ENCODE measurements at regions not wholly inside any gene's neighbourhood (a gene's known extent, or its start where the extent isn't known, plus 50 kb on each side); places are given as distances from the start of the nearest gene placed in this dataset.
"Not testable (repeated sequence)": the region's sequence is repeated elsewhere in the genome, so short reads cannot be mapped to it uniquely, and the experiment has no call there.

GRCh38 chr14:105883066-105884005, 357.0 kb downstream of the TMEM121 start:
- DNase-seq = no peak

DNA sequence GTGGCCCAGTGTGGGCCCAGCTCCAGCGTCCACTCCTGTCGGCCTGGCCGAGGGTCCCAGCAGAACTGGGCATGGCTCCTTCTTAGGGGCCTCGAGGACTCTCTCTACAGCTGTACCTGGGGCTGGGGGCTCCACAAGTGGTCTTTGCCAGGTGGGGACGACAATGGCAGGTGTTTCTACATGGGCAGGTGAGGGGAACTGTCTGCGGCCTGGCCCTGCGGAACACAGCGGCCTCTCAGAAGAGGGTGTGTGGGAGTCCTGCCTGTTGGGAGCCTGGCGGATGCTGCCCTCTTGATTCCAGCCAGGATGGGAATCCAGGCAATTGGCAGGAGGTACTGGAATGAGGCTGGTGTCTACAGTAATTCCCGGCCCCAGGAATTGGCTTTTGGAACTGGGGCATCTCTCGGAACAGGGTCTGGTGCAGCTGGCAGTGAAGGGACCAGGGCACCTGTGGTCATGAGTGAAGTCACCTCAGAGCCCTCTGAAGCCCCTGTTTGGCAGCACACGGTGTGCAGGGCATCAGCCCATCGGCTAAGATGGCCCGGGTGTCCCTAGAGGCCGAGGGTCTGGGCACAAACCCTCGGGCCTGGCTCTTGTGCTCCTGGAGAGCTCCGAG, 357.9 kb downstream of the TMEM121 start:
- DNase-seq = not testable (repeated sequence)

GRCh38 chr14:105884808-105885281, 358.5 kb downstream of the TMEM121 start:
- DNase-seq = no peak

DNA sequence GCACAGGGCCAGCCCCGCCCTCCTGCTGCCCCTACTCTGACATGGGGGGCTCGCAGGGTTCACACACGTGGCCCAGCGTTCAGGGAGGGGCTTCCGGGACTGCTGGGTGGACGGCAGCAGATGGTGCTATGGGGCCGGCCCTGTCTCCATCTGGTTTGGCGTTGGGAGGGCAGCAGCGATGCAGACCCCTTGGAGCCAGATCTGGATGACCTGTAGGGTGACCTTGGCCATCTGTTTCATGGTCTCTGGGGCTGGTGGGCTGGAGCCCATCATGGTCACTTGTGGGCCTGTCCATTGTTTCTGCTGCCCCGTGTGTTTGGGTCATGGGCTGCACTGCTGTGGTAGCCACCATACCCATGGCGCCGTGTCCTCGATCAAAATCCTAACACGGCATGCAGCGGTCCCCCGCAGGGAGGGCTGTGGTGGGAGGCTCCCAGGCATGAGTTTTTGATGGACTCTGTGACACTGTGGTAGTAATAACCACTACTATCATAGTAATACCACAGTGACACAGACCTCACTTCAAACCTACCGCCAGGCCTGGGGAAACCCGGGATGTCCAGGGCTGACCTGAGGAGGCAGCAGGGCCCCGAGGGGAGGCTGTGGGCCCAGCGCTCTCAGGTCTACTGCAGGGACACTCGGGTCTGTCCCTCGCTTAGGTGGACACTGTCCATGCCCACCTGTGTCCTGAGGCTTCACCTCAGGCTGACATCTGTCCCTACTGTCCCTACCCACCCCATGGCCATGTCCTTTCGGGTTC, 359.4 kb downstream of the TMEM121 start:
- no peak for DNase-seq

GRCh38 chr14:105886791-105887191, 360.4 kb downstream of the TMEM121 start:
- DNase-seq = not testable (repeated sequence)

DNA sequence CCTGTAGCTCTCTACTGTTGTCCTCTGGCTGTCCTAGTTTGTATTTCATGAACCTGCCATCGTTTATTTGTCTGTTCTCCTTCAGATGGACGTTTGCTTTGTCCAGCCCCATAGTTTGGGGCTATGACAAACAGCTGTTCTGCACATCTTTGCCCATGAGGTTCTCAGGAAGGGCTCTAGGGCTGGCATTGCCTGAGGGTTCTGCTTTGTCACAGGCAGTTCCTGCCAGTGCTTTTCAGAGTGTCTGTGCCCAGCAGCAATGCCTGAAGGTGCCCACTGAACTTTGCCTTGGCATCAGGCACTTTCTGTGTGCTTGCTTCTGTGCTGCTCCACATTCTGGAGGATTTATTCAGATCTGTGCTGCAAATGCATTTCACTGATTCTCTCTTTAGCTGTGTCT, 361.3 kb downstream of the TMEM121 start:
- DNase-seq = no peak

- no peak for DNase-seq
Observed at GRCh38 chr14:105888151-105888550, 361.8 kb downstream of the TMEM121 start.

DNA sequence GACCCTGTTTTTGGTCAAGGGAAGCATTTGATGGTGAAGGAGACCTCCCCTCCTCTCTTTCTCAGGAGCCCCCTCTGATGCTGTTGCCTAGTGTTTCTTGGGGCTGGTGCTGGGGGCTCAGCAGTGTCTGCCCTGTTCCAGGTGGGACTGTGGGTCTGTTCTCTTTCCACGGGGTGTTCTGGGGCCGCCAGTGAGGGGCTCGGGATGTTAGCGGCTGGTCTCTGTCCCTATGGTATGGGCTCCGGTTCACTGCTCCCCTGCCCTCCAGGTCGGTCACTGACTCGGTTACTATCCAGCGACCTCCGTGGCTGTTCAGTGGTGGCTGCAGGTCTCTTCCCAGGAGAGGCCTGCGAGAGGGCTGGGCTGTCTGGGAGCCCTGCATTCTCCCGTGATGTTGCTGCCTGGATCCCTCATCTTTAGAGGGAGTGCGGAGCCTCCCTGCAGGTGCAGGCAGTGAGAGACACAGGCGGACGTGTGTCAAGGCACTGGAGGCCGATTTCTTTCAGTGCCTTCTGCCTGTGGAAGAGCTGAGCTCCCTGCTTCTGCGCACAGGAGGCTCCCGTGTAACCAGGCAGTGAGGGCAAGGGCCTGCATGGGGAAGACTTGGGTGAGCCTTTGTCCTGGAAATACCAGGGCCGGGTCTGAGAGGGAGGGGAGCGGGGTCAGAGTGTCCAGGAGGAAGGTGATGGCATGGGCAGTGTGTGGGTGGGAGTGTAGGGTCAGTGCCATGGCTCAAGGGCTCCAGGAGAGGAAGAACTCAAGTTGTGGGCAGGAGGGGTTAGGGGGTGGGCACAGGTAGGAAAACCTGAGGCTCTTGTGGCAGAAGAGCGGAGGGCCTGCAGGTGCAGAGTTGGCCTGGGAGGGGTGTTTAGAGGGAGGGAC, 362.6 kb downstream of the TMEM121 start:
- no peak for DNase-seq

- no peak for DNase-seq
Observed at GRCh38 chr14:105889666-105890473, 363.5 kb downstream of the TMEM121 start.

DNA sequence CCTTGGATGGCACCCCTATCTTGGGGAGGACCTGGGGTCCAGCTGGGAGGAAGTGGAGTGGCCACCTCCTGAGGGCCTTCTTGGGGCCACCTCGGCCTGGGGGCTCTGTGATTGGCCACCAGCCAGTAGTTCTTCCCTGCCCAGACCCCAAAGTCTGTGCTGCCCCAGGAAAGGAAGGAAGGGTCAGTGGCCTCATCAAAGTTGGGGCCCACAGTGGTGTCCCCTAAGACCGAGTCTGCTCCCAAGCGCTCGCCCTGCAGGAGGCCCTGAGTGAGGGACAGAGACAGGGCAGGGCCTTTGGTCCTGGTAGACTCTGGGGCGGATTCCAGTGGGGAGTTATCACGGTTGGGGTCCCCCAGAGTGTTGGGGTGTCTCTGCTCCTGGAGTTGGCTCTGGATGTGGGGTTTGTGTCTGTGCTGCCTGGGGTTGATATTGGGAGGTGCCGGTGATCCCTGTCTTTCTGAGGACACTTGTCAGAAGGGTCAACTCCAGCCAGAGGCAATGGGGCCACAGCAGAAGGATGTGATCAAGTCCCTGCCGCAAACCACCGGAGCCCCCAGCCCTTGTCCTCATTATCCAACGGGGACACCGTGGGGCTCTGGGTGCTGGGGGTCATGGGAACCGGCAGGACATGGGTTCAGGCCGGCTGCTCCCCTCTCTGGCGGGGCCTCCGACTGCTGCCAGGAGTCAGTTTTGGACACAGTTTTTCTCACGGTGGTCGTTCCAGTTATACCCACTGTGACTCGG, 364.3 kb downstream of the TMEM121 start:
- no peak for DNase-seq

DNA sequence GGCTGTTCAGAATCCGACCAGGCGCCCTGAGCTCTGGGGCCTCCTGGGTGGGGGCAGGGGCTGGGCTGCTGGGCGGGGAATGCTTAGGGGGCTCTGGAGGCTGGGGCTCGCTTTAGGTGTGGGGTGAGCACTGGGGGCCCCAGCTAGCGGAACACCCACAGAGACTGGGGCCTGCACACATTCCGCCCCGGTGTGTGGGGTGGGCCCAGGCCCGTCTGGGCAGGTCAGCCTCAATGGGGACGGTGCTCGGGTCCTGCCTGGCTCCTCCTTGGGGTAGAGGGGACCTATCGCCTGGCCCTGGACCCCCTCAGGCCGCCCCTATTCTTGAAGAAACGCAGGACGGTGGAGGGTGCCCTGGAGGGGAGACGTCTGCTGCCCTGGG, 364.8 kb downstream of the TMEM121 start:
- DNase-seq = no peak

DNA sequence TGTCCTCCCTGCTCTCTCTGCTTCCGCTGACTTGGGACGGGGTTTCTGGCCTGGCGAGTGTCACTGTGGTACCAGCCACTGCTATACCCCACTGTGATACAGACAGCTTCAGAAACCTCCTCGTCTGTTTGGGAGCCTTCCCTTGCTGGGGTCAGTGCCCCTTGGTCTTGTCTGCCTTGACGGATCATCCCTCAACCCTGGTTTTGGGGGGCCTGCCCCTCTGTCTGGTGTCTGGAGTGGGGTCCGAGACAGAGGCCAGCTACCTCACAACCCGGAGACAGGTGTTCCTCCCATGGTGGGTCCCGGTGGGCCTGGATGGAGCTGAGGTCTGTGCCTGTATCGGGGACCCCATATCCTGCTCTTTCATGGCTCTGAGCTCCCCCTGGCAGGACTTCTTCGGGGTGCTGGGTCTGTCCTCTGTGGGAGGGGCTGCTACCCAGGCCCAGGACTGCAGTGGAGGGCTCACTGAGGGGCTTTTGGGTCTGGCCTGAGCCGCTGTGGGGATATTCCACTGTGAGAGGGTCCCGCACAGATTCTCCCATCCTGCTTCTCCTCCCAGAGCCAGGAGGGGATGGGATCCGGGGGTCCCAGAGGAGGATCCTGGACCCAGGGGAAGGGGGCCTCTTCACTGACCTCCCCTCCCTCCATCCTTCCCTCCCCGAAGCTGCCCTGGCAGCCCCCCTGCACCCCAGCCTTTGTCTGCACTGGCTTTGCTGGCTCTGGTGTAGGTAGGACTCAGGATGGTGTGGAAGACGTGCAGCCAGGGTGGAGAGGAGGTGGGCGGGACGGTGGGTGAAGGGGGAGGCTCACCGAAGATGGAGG, 365.5 kb downstream of the TMEM121 start:
- DNase-seq = no peak

- DNase-seq = not testable (repeated sequence)
Observed at GRCh38 chr14:105892453-105893441, 366.4 kb downstream of the TMEM121 start.

GRCh38 chr14:105893686-105894085, 367.3 kb downstream of the TMEM121 start:
- not testable (repeated sequence) for DNase-seq

DNA sequence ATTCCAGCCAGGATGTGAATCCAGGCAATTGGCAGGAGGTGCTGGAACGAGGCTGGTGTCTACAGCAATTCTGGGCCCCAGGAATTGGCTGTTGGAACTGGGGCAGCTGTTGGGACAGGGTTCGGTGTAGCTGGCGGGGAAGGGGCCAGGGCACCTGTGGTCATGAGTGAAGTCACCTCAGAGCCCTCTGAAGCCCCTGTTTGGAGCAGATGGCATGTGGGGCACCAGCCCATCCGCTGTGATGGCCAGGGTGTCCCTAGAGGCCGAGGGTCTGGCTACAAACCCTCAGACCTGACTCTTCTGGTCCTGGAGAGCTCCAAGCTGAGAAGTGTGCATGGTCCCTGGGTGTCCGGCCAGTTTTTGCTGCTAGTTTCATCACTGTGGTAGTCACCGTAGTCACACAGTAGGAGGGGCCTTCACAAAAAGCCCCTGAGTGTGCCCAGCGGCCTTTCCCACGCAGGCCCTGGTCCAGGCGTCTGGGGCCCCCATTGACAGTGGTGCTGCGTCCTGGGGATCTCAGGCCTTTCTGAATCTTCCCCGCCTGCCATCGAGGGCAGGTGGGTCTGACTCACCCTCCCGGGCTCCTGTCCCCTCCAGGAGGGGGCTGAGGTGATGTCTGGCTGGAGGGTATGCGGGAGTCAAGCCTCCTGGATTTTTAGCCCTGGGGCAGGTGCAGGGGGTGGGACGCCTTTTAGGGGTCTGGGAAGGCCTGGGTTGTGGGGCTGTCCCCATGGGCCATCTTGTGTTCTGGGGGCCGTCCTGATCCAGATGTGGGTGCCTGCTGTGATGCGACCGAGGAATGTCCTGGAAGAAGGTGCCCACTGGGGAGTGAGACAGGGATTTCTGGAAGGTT, 368.0 kb downstream of the TMEM121 start:
- DNase-seq = no peak

GRCh38 chr14:105894978-105895881, 368.8 kb downstream of the TMEM121 start:
- no peak for DNase-seq
